ENCODE measurements at regions not wholly inside any gene's neighbourhood (a gene's known extent, or its start where the extent isn't known, plus 50 kb on each side); places are given as distances from the start of the nearest gene placed in this dataset.

GRCh38 chr2:221649051-221649775 is 77.1 kb upstream of the EPHA4 start:
- H3K36me3 ChIP-seq (ENCODE audit: insufficient read depth, low read length), result no peaks in the 10 kb centered on the region
- no peak overlapping the region for H3K9ac ChIP-seq (ENCODE audit: low read depth, low read length)
- no peaks in the 10 kb centered on the region for H3K4me1 ChIP-seq (ENCODE audit: insufficient read depth, low read length)
- H3K9me3 ChIP-seq (ENCODE audit: control insufficient read depth, insufficient read depth, low read length), result no peaks in the 10 kb centered on the region

- no peak overlapping the region for H3K9ac ChIP-seq (ENCODE audit: low read depth, low read length)
- H3K36me3 ChIP-seq (ENCODE audit: insufficient read depth, low read length), result no peaks in the 10 kb centered on the region
- H3K9me3 ChIP-seq (ENCODE audit: control insufficient read depth, insufficient read depth, low read length), result no peaks in the 10 kb centered on the region
- H3K4me1 ChIP-seq (ENCODE audit: insufficient read depth, low read length), result no peaks in the 10 kb centered on the region
These were observed 70.3 kb upstream of the EPHA4 start for GRCh38 chr2:221642447-221642846.

- Histone ChIP-seq H3K9me3 (ENCODE audit: control insufficient read depth, insufficient read depth, low read length) (no peaks in the 10 kb centered on the region), H3K9ac (ENCODE audit: low read depth, low read length) (no peak overlapping the region), H3K4me1 (ENCODE audit: insufficient read depth, low read length) (no peaks in the 10 kb centered on the region), H3K36me3 (ENCODE audit: insufficient read depth, low read length) (no peaks in the 10 kb centered on the region)
These were observed 69.2 kb upstream of the EPHA4 start for GRCh38 chr2:221641181-221641871.

DNA sequence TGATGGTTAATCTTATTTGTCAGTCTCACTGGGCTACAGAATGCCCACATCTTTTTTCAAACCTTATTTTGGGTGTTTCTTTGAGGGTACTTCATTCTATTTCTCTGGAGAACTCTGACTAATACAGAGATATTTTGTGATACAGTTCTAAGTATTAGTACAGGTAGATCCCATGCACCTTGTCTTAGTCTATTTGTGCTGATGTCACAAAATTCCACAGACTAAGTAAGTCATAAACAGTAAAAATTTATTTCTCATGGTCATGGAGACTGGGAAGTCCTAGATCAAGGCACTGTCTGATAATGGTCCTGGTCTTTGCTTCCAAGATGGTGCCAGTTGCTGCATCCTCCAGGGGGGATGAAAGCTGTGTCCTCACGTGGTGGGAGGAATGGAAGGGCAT is 68.6 kb upstream of the EPHA4 start:
- no peaks in the 10 kb centered on the region for H3K9me3 ChIP-seq (ENCODE audit: control insufficient read depth, insufficient read depth, low read length)
- H3K4me1 ChIP-seq (ENCODE audit: insufficient read depth, low read length), result no peaks in the 10 kb centered on the region
- no peak overlapping the region for H3K9ac ChIP-seq (ENCODE audit: low read depth, low read length)

DNA sequence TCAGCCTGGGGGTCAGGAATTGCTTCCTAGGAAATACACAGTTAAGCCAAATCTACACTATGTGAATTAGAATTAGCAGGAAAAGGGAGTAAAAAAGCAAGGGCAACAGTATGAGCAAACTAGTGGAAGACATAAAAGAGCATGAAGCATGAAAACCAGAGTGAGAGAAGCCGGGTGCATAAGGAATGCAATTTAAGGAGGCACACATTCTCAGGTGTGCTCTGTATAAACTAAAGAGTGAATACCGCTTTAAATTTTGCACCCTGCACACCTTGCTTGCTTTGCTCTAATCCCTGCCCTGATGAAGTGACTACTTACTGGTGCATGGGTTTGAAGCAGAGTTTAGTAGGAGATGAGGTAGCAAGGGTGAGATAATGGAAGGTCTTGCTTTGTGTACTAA is 65.7 kb upstream of the EPHA4 start:
- H3K36me3 ChIP-seq (ENCODE audit: insufficient read depth, low read length), result no peaks in the 10 kb centered on the region
- H3K9ac ChIP-seq (ENCODE audit: low read depth, low read length), result no peak overlapping the region
- no peaks in the 10 kb centered on the region for H3K4me1 ChIP-seq (ENCODE audit: insufficient read depth, low read length)
- H3K9me3 ChIP-seq (ENCODE audit: control insufficient read depth, insufficient read depth, low read length), result no peaks in the 10 kb centered on the region

More for the DNA sequence above, 68.6 kb upstream of the EPHA4 start:
- no peaks in the 10 kb centered on the region for H3K36me3 ChIP-seq (ENCODE audit: insufficient read depth, low read length)

DNA sequence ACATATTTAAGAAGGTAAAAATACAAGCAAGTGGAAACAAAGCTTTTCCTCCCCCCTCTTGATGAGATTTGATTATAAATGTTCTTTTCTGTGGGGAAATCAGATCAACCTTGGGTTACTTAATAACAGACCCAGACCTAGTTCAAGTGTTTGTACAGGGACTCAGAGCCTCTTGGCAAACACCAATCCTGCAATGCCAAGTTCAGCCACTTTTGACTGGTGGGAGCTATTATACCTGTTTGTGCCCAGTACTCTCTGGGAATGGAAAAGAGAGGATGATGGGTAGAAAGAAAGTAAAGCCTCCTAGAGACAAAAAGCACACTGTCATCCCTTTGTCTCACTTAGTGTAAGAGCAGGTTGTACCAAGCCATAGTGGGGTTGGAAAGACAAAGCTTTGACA is 63.8 kb upstream of the EPHA4 start:
- no peaks in the 10 kb centered on the region for H3K4me1 ChIP-seq (ENCODE audit: insufficient read depth, low read length)
- H3K9ac ChIP-seq (ENCODE audit: low read depth, low read length), result no peak overlapping the region
- H3K9me3 ChIP-seq (ENCODE audit: control insufficient read depth, insufficient read depth, low read length), result no peaks in the 10 kb centered on the region

GRCh38 chr2:221629468-221629867 is 57.4 kb upstream of the EPHA4 start:
- Histone ChIP-seq H3K9ac (ENCODE audit: low read depth, low read length) (no peak overlapping the region), H3K9me3 (ENCODE audit: control insufficient read depth, insufficient read depth, low read length) (no peaks in the 10 kb centered on the region), H3K36me3 (ENCODE audit: insufficient read depth, low read length) (no peaks in the 10 kb centered on the region), H3K4me1 (ENCODE audit: insufficient read depth, low read length) (peaks cover 2% of the 10 kb centered on the region; the same call in 1 of the 2 replicates)

More for the DNA sequence above, 63.8 kb upstream of the EPHA4 start:
- no peaks in the 10 kb centered on the region for H3K36me3 ChIP-seq (ENCODE audit: insufficient read depth, low read length)

DNA sequence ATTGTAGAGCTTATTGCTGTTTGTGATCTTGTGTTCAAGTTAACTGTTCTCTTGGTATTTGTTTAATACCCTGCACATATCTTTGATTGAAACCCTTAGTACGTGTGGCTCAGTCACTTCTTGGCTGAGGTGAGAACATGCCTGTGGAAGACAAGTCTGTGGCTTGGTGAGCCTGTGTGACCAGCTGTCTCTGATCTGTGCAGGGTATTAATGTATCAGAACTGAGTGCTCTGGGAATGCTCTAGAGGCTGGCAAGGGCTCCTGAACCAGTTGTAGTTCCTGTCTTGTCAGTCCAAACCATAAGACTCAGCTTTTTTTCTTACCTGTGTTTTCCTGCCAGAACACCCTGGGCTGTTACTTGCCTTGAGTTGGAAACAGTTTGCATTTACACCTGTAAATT is 52.4 kb upstream of the EPHA4 start:
- no peaks in the 10 kb centered on the region; the same call in 1 of the 2 replicates for H3K4me1 ChIP-seq (ENCODE audit: insufficient read depth, low read length)
- H3K9ac ChIP-seq (ENCODE audit: low read depth, low read length), result no peak overlapping the region
- no peaks in the 10 kb centered on the region for H3K9me3 ChIP-seq (ENCODE audit: control insufficient read depth, insufficient read depth, low read length)
- no peaks in the 10 kb centered on the region for H3K36me3 ChIP-seq (ENCODE audit: insufficient read depth, low read length)
